ENCODE measurements at regions not wholly inside any gene's neighbourhood (a gene's known extent, or its start where the extent isn't known, plus 50 kb on each side); places are given as distances from the start of the nearest gene placed in this dataset.

DNA sequence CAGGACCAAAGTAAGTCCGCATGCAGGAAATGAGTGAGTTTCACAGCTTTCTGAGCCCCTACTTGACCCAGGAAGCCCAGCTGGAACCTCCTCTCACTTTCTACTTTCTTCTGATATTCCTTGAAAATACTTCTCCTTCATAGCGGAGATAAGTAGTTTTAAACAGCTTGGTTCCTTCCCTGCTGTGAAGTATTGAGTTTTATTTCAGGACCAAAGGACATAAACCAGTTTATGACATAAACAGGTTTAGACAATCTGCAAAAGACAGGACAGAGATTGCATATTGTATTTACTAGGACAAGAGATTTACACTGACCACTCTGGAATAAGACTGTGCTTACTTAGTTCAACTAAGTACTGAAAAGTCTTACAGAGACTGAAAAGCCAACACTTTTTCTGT is 54.8 kb downstream of the PAGE2 start:
- 91% methylated on average over 2 of the region's 2 CpGs for WGBS (ENCODE audit: low lambda C conversion rate)
- Histone ChIP-seq H3K9ac (no peak overlapping the region), H3K4me1 (ENCODE audit: control insufficient read depth in 1 of 2, insufficient read depth in 2 of 2, low read depth in 1 of 2, low read length in 1 of 2) (no peaks in the 10 kb centered on the region), H3K27me3 (ENCODE audit: insufficient read depth) (no peaks in the 10 kb centered on the region), H4K20me1 (ENCODE audit: insufficient read depth) (no peaks in the 10 kb centered on the region), H3K4me3 (ENCODE audit: low read depth in 2 of 2, low read length in 1 of 2) (no peak overlapping the region), H3K9me2 (no peaks in the 10 kb centered on the region), H3K4me2 (no peak overlapping the region), H3K36me3 (replicated peaks in 1 of 2; ENCODE audit: control insufficient read depth in 1 of 2, insufficient read depth in 2 of 2, low read length in 1 of 2) (peaks cover 5 to 8% of the 10 kb centered on the region in 2 experiments), H3K27ac (ENCODE audit: low read depth in 2 of 2, low read length in 1 of 2) (no peak overlapping the region), H3F3A (replicated peaks; ENCODE audit: insufficient read depth) (no peaks in the 10 kb centered on the region), H3K79me2 (ENCODE audit: insufficient read depth) (no peaks in the 10 kb centered on the region; the same call in 1 of the 2 replicates), H3K9me3 (no peaks in the 10 kb centered on the region), H2AFZ (ENCODE audit: low read depth) (no peak overlapping the region)
- ChIA-PET CTCF (no interaction called here), POLR2A (no interaction called here)
- no peak for DNase-seq
- TF ChIP-seq POLR2AphosphoS5 (IDR thresholded peaks at IDR 0.05; ENCODE audit: low read depth, low read length) = no peak
- no peak for TF ChIP-seq ELF1 (IDR thresholded peaks at IDR 0.05)
- no peak for TF ChIP-seq EZH2phosphoT487 (IDR thresholded peaks at IDR 0.05; ENCODE audit: borderline replicate concordance, low read depth)
- no peak for TF ChIP-seq RXRA (IDR thresholded peaks at IDR 0.05; ENCODE audit: borderline replicate concordance, low read depth)
- TF ChIP-seq, protein P1, sequence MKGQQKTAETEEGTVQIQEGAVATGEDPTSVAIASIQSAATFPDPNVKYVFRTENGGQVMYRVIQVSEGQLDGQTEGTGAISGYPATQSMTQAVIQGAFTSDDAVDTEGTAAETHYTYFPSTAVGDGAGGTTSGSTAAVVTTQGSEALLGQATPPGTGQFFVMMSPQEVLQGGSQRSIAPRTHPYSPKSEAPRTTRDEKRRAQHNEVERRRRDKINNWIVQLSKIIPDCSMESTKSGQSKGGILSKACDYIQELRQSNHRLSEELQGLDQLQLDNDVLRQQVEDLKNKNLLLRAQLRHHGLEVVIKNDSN (IDR thresholded peaks at IDR 0.05; ENCODE audit: borderline replicate concordance, low read depth) = no peak
- no peak for TF ChIP-seq FOXJ3 (CRISPR knock-in tag; IDR thresholded peaks at IDR 0.05)
- TF ChIP-seq SMC3 (IDR thresholded peaks at IDR 0.05; ENCODE audit: low read depth, low read length) = no peak
- TF ChIP-seq TCF12 (IDR thresholded peaks at IDR 0.05) = no peak
- TF ChIP-seq RAD21 (IDR thresholded peaks at IDR 0.05; ENCODE audit: low read length) = no peak
- TF ChIP-seq, protein P2, sequence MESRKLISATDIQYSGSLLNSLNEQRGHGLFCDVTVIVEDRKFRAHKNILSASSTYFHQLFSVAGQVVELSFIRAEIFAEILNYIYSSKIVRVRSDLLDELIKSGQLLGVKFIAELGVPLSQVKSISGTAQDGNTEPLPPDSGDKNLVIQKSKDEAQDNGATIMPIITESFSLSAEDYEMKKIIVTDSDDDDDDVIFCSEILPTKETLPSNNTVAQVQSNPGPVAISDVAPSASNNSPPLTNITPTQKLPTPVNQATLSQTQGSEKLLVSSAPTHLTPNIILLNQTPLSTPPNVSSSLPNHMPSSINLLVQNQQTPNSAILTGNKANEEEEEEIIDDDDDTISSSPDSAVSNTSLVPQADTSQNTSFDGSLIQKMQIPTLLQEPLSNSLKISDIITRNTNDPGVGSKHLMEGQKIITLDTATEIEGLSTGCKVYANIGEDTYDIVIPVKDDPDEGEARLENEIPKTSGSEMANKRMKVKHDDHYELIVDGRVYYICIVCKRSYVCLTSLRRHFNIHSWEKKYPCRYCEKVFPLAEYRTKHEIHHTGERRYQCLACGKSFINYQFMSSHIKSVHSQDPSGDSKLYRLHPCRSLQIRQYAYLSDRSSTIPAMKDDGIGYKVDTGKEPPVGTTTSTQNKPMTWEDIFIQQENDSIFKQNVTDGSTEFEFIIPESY (IDR thresholded peaks at IDR 0.05; ENCODE audit: borderline replicate concordance, low read depth) = no peak
- no peak for TF ChIP-seq FOSL2 (IDR thresholded peaks at IDR 0.05; ENCODE audit: borderline replicate concordance, low read depth)

DNA sequence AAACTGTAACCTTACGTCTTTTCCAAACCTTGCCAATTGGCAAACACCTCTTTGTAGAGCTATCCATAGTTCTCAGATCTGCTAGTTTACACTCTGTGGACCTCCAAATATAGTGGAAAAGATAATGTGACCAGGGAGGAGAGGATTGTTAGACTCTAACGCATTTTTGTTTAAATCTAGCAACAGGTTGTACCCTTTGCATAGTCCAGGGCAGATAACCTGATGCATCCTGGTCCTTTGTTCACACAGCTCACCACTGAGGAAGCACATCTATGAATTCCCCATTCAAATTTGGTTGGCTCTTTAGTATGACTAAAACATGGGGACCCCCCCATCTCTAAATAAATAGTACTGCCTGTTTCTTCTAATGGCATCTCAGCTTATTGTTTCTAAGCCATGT is 55.9 kb downstream of the PAGE2 start:
- DNase-seq = no peak
- H3K9me3 ChIP-seq = no peaks in the 10 kb centered on the region
- H3K9me2 ChIP-seq = no peaks in the 10 kb centered on the region
- CTCF ChIA-PET = interaction anchor here (1.0 to 1.3 kb wide), 2 partner anchors 9 to 14 kb away, joined by 3 to 4 read pairs; no protein-coding TSS in a partner anchor
- H3K27ac ChIP-seq (ENCODE audit: low read depth in 2 of 2, low read length in 1 of 2) = no peak overlapping the region
- H3K36me3 ChIP-seq (replicated peaks in 1 of 2; ENCODE audit: control insufficient read depth in 1 of 2, insufficient read depth in 2 of 2, low read length in 1 of 2) = peaks cover 5 to 8% of the 10 kb centered on the region in 2 experiments
- POLR2A ChIA-PET = no interaction called here
- H3K4me3 ChIP-seq (ENCODE audit: low read depth in 2 of 2, low read length in 1 of 2) = no peak overlapping the region
- no peaks in the 10 kb centered on the region for H3K27me3 ChIP-seq (ENCODE audit: insufficient read depth)
- H3F3A ChIP-seq (replicated peaks; ENCODE audit: insufficient read depth) = no peaks in the 10 kb centered on the region
- no peak overlapping the region for H2AFZ ChIP-seq (ENCODE audit: low read depth)
- 81% methylated on average over 2 of the region's 2 CpGs for WGBS (ENCODE audit: low lambda C conversion rate)
- no peak overlapping the region for H3K9ac ChIP-seq
- H3K4me2 ChIP-seq = no peak overlapping the region
- H3K79me2 ChIP-seq (ENCODE audit: insufficient read depth) = no peaks in the 10 kb centered on the region; the same call in 1 of the 2 replicates
- H4K20me1 ChIP-seq (ENCODE audit: insufficient read depth) = no peaks in the 10 kb centered on the region
- H3K4me1 ChIP-seq (ENCODE audit: control insufficient read depth in 1 of 2, insufficient read depth in 2 of 2, low read depth in 1 of 2, low read length in 1 of 2) = no peaks in the 10 kb centered on the region
- TF ChIP-seq RFX5 (IDR thresholded peaks at IDR 0.05; ENCODE audit: low read length) (no peak), RCOR1 (IDR thresholded peaks at IDR 0.05; ENCODE audit: low read length) (no peak), FOSL2 (IDR thresholded peaks at IDR 0.05; ENCODE audit: borderline replicate concordance, low read depth) (no peak), TEAD4 (IDR thresholded peaks at IDR 0.05; ENCODE audit: borderline replicate concordance, insufficient read depth) (no peak), GATA2 (CRISPR knock-in tag; IDR thresholded peaks at IDR 0.05) (no peak), RAD21 (IDR thresholded peaks at IDR 0.05; ENCODE audit: low read length) (no peak), SIN3A (IDR thresholded peaks at IDR 0.05; ENCODE audit: borderline replicate concordance, low read depth, low read length) (no peak), TCF12 (IDR thresholded peaks at IDR 0.05) (no peak)
- TF ChIP-seq, protein P3, sequence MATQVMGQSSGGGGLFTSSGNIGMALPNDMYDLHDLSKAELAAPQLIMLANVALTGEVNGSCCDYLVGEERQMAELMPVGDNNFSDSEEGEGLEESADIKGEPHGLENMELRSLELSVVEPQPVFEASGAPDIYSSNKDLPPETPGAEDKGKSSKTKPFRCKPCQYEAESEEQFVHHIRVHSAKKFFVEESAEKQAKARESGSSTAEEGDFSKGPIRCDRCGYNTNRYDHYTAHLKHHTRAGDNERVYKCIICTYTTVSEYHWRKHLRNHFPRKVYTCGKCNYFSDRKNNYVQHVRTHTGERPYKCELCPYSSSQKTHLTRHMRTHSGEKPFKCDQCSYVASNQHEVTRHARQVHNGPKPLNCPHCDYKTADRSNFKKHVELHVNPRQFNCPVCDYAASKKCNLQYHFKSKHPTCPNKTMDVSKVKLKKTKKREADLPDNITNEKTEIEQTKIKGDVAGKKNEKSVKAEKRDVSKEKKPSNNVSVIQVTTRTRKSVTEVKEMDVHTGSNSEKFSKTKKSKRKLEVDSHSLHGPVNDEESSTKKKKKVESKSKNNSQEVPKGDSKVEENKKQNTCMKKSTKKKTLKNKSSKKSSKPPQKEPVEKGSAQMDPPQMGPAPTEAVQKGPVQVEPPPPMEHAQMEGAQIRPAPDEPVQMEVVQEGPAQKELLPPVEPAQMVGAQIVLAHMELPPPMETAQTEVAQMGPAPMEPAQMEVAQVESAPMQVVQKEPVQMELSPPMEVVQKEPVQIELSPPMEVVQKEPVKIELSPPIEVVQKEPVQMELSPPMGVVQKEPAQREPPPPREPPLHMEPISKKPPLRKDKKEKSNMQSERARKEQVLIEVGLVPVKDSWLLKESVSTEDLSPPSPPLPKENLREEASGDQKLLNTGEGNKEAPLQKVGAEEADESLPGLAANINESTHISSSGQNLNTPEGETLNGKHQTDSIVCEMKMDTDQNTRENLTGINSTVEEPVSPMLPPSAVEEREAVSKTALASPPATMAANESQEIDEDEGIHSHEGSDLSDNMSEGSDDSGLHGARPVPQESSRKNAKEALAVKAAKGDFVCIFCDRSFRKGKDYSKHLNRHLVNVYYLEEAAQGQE (IDR thresholded peaks at IDR 0.05; ENCODE audit: low read depth, low read length) = no peak
- TF ChIP-seq, protein P4, sequence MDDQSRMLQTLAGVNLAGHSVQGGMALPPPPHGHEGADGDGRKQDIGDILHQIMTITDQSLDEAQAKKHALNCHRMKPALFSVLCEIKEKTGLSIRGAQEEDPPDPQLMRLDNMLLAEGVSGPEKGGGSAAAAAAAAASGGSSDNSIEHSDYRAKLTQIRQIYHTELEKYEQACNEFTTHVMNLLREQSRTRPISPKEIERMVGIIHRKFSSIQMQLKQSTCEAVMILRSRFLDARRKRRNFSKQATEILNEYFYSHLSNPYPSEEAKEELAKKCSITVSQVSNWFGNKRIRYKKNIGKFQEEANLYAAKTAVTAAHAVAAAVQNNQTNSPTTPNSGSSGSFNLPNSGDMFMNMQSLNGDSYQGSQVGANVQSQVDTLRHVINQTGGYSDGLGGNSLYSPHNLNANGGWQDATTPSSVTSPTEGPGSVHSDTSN (IDR thresholded peaks at IDR 0.05) = no peak
- TF ChIP-seq, protein P2 (IDR thresholded peaks at IDR 0.05; ENCODE audit: borderline replicate concordance, low read depth) = no peak
